Fibroblast of skin of left biceps (primary cell): ENCODE measurements at regions not wholly inside any gene's neighbourhood (a gene's known extent, or its start where the extent isn't known, plus 50 kb on each side); places are given as distances from the start of the nearest gene placed in this dataset.
"Not testable (repeated sequence)": the region's sequence is repeated elsewhere in the genome, so short reads cannot be mapped to it uniquely, and the experiment has no call there.

Experiments used
- DNase-seq, 2 experiments: peaks; one replicate each; pipeline ENCODE4 v3.0.0-alpha.2; 2013; ENCODE audit warnings: low read depth in 2 of 2

DNA sequence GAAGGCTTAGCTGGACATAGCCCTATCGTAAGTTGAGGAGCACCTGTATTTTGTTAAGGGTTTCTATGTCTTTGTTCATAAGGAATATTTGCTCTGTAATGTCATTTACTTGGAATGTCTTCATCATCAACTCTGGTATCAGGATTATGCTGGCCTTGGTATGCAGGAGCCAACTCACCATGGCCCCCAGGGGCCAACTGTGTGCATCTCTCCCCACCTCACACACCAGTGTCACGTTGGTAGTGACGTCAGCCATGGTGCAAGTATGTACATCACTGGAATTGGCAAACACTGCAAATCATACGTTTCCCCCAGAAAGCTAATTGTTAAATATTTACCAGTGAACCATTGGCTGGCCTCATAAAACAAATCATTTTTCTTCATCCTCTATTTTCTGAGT is 70.8 kb downstream of the YTHDF1 start:
- no peak for DNase-seq

DNA sequence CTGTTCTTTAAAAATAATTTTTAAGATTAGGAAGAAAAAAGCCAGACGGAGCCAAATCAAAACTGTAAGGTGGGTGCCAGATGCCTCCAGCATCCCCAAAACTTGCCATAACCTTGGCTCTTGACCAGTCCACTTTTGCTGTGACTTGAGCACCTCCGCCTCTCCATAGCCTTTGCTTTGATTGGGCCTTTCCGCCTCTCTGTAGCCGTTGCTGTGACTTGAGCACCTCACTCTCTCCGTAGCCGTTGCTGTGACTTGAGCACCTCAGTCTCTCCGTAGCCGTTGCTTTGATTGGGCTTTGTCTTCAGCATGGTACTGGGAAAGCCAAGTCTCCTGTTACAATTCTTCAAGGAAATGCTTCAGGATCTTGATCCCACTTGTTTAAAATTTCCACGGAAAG is 73.0 kb downstream of the YTHDF1 start:
- no peak for DNase-seq

- no peak for DNase-seq
Observed at GRCh38 chr20:63141531-63141930, 74.4 kb downstream of the YTHDF1 start.

DNA sequence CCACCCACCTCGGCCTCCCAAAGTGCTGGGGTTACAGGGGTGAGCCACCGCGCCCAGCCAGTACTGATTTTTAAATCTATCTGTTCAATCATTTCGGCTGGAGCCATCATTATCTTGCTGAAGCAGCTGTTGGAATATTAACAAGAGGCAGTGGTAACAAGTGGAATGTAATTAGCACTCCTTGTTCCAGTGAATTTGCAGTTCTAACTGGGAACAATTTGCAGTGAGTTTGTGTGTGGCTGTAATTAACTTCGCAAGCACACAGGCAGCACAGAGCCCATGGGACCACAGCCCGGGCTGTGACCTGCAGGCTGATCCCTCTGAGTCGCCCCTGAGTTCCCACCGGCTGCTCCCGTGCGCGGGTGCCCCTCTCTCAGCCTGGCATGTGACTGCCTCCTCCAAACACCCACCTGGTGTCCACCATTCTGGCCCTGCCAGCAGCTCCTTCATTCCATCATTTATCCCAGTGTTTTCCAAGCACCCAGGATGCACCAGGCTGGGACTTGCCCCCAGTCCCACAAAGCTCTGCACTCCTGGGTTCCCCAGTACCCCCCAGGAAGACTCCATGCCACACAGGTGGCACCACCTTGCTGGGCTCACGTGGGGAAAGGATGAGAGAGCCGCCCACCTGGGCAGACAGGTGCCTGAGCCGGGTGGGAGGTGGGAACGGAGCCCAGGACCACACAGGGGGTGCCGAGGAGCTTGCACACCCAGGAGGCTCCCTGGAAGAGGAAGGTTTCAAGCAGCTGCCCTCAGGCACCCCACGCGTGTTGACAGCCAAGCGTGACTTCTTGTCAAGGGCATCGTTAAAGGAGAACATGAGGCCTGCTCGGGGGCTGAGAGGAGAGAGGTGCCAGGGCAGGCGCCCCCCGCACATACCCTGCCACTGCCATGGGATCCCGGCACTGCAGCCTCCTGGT is 75.2 kb downstream of the YTHDF1 start:
- DNase-seq: no peak

- no peak for DNase-seq
Observed at GRCh38 chr20:63139837-63140236, 76.1 kb downstream of the YTHDF1 start.

DNA sequence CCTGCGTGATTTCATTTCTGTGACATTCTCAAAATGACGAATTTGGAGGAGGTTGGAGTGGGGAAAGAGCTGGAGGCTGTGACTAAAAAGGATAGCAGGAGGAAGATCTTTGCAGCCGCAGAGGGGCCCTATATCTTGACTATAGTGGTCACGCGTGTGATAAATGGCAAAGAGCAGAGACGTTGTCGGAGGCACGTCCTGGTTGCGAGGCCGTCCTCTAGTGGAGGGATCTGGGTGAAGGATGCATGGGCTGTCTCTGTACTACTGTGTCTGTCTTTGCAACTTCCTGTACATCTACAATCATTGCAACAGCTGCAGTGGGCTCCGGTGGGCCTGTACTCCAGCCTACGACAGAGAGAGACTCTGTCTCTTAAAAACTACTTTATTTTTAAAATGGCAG is 76.6 kb downstream of the YTHDF1 start:
- DNase-seq: no peak

DNA sequence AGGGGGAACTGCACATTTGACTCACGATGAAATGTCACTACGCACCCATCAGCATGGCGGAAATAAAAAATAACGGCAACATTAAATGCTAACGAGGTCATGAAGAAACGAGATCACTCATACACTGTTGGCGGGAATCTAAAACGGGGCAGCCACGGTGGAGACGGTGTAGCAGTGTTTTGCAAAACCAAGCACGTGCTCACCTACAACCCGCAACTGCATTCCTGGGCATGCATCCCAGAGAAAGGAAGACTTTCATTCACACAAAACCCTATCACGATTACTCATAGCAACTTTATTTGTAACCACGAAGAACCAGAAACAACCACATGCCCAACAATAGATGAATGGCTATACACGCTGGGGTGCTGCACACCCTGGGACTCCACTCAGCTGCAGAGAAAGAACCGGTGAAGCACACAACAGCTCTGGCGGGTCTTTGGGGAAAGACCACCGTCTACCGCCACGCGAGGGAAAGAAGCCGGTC is 77.0 kb downstream of the YTHDF1 start:
- no peak for DNase-seq

GRCh38 chr20:63137851-63138415 is 78.0 kb downstream of the YTHDF1 start:
- no peak for DNase-seq

GRCh38 chr20:63136296-63136695 is 79.6 kb downstream of the YTHDF1 start:
- DNase-seq: no peak

DNA sequence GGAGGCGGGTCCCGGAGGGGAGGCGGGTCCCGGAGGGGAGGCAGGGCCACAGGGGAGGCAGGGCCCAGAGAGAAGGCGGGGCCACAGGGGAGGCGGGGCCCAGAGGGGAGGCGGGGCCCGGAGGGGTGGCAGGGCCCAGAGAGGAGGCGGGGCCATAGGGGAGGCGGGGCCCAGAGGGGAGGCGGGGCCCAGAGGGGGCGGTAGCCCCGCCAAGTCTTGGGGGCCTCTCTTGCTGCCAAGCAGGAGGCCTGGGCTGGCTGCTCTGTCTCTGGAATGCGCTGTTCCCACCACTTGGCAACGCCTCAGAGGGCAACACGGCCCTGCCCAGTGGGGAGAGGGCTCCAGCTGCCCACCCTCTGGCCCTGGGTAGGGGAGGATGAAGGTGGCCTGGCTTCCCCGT is 80.5 kb downstream of the YTHDF1 start:
- no peak for DNase-seq

DNA sequence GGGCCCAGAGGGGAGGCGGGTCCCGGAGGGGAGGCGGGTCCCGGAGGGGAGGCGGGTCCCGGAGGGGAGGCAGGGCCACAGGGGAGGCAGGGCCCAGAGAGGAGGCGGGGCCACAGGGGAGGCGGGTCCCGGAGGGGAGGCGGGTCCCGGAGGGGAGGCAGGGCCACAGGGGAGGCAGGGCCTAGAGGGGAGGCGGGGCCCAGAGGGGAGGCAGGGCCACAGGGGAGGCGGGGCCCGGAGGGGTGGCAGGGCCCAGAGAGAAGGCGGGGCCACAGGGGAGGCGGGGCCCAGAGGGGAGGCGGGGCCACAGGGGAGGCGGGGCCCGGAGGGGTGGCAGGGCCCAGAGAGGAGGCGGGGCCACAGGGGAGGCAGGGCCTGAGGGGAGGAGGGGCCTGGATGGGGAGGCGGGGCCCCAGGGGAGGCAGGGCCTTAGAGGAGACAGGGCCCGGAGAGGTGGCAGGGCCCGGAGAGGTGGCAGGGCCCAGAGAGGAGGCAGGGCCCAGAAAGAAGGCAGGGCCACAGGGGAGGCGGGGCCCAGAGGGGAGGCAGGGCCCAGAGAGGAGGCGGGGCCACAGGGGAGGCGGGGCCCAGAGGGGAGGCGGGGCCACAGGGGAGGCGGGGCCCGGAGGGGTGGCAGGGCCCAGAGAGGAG is 81.1 kb downstream of the YTHDF1 start:
- not testable (repeated sequence) for DNase-seq

DNA sequence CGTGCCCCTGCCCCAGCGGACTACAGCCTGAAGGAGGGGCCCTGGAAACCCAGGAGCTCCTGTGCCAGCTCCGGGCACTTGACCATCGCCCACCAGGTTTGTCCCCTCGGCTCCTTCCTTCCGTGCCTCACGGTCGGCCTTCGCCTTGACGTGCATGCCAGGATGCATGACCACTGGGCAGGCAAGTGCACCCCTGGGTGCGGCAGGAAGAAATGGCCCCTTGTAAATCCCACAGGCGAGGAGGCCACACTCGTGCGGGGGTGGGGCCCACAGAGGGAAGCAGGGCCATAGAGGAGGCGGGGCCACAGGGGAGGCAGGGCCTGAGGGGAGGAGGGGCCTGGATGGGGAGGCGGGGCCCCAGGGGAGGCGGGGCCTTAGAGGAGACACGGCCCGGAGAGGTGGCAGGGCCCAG is 81.7 kb downstream of the YTHDF1 start:
- DNase-seq: no peak

- no peak for DNase-seq
Observed at GRCh38 chr20:63133481-63134091, 82.3 kb downstream of the YTHDF1 start.

DNA sequence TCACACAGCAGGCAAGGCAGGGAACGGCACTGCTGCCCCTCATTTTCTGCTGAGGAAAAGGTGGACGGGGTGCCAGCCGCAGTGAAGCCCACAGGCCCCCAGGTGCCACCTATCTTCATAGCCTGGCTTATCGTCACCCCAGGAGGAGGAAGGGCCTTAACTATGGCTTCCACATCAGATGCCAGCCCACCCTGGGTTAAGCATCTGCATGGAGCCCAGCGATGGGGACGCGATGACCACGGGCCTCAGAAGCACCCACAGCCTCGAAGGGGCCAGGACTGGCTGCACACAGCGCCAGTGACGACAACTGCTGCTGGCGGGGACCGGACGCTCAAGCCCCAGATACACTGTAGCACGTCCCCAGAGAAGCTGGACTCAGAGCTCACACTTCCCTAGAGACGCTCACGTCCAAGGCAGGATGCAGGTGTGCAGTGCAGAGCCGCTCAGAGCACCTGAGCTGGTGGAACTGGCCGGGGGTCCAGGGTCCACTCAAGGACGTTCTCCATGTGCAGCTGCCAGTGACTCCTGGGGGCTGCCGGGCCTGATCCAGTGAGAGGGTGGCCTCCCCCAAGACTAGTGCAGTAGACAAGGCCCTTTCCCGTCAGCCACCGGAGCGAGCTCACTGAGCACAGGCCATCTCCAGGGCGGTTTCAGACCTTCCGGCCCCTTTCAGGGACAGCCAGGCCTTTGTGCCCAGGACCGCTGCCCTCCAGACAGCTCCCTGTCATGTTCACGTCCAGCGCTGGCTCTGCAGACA is 83.0 kb downstream of the YTHDF1 start:
- DNase-seq: no peak

DNA sequence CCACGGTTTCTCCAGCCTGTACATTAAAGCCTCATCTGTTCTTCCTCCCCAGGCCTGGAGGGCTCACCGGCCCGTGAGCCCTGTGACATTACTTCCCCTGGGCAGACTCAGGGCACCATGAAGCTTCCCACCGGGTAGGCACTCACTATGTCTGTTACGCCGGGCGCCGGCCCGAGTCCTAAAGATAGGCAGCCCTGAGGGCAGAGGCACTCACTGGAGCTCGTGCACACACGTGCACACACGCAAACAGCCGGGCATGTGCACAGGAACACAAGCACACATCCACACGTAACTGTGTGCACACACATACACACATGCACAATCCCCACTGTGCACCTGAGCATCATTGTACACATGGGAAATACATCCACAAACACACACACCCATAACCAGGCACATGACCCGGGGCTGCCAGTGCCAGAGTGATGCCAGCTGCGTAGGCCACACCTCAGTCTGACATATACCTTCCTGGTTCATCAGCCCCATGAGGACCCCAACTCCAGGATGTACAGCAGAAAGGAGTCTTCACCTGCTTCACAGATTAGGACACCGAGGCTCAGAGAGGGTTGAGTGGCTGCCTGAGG is 83.7 kb downstream of the YTHDF1 start:
- no peak for DNase-seq

DNA sequence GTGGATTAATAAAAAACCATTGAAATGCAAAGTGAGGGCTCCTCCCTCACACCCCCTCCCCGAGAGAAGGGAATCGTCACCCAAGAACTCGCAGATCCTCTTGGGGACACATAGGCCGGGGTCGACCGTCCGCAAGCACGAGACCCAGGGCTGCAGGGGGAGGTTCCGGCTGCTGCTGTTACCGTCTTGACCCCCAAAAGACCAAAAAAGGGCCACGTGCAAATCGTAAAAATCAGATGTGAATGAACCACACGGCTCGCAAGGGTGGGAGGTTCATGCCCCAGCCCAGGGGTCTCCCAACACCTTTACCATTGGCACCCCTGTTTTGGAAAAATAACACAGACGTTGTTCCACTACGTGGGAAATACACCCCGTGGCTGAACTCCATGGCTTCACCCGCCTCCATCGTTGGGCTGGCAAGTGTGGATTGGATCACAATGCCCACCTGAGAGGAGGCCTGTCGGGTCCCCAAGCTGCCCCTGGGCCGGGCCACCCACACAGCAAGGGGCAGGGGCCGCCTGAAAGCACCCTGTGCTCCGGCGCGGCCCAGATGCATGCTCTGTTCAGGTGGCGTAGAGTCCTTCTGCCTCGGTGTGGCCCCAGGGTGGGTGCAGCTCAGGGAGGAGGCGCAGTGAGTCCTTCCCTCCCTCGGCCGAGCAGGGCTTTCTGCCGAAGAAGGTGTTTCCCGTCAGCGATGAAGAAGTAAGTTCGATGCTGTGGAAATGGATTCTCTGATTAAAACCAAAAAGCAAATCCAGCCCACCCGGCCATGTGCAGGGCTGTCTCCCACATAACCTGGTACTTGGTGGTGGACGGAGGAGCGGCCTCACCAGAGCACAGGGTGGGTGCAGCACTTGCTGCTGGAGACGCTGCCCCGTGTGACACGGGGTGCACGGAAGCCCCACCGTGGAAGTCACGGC is 85.0 kb downstream of the YTHDF1 start:
- DNase-seq: no peak

- no peak for DNase-seq
Observed at GRCh38 chr20:63129991-63130657, 85.8 kb downstream of the YTHDF1 start.

DNA sequence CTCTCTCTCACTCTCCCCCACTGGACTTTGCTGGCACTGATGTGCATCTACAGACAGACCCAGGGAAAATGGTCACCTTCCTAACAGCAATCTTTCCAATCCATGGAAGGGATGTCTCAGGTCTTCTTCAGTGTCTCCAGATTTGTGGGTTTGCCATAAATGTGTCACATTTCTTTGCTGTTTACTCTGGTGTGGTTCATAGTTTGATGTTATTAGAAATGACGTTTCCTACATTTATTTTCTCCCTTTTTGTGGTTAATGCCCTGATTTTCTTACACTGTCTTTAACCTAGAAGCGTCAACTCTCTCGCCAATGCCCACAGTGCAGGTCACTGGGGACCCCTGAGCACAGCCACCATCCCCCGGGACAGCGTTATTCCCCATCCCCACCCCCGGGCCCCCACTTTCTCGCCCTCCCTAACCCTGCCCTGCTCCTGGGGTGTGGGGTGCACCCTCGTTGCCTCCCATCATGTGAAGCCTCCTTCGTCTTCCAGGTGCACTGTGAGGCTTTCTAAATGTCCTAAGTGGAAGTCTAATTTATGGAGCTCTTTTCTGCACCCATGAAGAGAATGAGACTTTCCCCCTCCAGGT is 86.5 kb downstream of the YTHDF1 start:
- DNase-seq: no peak

- no peak for DNase-seq
Observed at GRCh38 chr20:63128956-63129355, 87.0 kb downstream of the YTHDF1 start.
